MV-4-11 (cell line): ENCODE measurements at regions not wholly inside any gene's neighbourhood (a gene's known extent, or its start where the extent isn't known, plus 50 kb on each side); places are given as distances from the start of the nearest gene placed in this dataset.

Source experiments
- DNase-seq: peaks from one replicate; lab custom pipeline; 2025; lab: John Stamatoyannopoulos, UW

DNA sequence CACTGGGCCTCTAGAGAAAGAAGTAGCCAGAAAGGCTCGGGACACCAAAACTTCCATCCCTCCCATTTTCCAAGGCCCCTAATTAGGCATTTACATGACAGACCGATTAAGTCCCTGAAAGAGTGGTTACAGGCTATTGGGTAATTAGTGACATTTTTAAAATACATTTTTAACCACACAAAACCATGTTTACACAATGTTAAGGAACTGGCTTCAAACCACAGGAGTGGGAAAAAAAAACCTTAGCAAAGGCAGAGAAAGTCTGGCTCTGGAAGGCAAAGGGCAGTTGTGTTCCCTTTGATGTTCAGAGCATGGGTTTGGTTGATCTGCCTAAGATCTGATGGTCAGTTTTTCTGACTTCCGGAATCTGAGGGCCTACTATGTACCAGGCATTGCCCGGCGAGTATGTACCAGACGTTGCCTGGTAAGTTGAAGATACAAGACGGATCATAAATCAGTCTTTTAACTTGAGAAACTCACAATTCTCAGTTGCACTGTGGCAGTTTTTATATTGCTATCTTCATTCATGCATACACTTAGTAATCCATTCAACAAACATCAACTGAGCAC is 576.5 kb downstream of the MED13L start:
- peak; percentile 62 for DNase-seq

GRCh38 chr12:115700081-115700480 is 577.4 kb downstream of the MED13L start:
- DNase-seq = no peak

GRCh38 chr12:115698257-115698656 is 579.2 kb downstream of the MED13L start:
- DNase-seq = no peak

DNA sequence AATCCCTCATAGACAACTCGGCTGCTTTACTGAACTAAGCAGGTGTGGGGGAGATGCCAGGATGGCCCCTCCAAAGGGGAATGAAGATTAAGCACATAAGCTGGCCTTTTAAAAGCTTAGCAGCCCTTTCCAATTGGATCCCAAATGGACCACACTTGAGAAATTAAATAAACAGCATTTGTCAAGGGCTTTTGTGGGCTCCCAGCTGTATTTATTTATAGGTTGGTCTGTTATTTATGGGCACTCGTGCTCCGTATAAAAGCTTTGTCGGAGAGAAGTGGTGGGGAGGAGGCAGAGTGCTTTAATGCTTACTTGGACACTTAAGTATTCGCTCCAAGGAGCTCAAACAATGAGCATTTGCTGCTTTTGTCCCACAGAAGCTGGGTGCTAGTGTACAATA is 580.2 kb downstream of the MED13L start:
- DNase-seq = no peak

GRCh38 chr12:115694564-115694963 is 582.9 kb downstream of the MED13L start:
- no peak for DNase-seq

DNA sequence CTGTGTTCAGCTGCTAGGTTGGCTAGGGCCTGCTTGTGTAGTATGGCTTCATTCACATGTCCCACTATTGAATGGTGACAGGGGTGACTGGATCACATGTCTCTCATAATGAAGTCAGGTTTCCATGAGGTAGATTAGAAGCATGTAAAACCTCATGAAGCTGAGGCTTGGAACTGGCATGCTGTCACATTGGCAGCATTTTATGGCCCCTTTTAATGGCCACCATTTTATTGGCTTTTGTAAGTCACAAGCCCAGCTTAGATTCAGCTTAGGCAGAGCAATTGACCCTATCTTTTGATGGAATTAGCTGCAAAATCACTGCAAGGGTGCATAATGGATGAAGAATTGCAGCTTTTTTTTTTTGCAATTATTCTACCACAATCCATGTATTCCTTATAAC is 583.5 kb downstream of the MED13L start:
- DNase-seq = no peak

- no peak for DNase-seq
Observed at GRCh38 chr12:115691123-115691522, 586.4 kb downstream of the MED13L start.

GRCh38 chr12:115687094-115687493 is 590.4 kb downstream of the MED13L start:
- DNase-seq = no peak

- no peak for DNase-seq
Observed at GRCh38 chr12:115683240-115683780, 594.2 kb downstream of the MED13L start.

- no peak for DNase-seq
Observed at GRCh38 chr12:115680967-115681366, 596.5 kb downstream of the MED13L start.

DNA sequence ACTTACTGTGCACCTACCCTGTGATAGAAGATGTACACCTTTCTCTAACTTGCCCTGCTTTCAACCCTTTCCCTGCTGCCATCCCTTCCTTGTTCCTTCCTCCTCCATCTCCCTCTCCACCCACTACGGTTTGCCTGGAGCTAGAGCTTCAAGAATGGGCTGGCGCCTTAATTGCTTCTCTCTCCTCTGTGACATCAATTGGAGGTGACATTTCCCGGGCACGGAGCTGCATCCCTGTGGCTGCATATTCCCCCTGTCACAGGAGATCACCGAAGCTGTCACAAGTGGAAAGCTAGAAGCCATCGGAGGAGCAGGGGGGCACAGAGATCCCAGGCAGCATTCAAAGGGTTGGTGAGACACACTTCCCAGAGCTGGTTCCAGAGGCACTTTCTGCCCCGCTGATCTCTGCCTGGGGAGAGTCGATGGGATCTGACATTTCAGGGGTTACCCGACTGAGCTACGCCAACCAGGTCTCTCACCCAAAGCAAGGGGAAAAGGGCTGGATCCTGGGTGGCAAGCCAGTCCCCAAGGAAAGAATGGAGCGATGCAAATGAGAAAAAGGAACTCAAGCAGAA is 604.9 kb downstream of the MED13L start:
- DNase-seq = no peak

DNA sequence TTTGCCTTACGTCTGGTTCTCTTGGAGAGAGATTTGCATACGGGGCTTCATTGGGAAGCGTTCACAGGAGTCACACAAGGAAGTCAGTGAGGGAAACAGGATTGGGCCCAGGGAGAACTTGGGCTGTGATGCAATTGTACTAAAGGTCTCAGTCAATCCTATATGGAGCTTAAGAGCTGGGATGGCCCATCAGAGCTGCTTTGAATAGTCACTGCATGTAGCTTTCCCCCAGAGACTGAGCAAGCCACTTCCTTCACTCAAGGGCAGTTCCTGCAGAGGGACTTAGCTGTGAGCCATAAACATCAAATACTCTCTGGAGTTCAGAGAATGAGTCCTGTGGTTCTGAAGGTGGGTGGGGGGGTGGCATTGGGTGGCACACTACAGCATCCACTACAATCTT is 605.4 kb downstream of the MED13L start:
- DNase-seq = no peak

DNA sequence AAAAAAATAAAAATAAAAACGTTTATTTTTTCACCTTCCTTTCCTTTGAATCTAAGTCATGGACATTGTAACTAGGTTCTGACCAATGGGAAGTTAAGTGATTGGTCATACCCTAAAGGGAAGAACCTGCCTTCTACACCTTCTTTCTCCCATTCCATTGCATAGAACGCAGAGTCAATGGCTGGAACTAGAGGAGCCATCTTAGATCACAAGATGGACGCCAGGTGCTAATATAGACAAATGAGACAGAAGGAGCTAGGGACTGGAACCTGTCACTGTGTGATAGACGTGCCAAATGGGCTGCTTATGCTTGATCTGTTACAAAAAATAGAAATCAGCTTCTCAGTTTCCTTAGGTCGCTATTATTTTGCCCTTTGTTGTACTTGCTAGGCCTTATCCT is 606.6 kb downstream of the MED13L start:
- no peak for DNase-seq

GRCh38 chr12:115667116-115667515 is 610.4 kb downstream of the MED13L start:
- DNase-seq = no peak

DNA sequence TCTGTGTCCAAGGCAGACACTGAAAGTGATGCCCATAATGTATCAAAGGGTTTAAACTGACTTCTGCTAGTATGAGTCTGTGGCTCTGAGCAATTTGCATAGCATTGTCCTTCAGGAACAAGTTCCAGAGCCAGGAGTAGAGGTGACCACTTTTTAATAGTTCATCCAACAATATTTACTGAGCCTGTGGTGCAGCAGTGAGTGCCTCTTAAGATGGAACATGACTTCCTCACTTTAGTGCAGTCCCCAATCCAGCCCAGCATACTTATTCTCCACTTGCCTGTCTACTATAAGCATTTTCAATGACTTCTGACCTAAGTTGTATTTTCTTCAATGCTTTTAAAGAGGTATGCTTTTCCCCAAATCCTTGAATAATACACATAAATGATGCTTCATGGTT is 611.3 kb downstream of the MED13L start:
- DNase-seq = no peak

DNA sequence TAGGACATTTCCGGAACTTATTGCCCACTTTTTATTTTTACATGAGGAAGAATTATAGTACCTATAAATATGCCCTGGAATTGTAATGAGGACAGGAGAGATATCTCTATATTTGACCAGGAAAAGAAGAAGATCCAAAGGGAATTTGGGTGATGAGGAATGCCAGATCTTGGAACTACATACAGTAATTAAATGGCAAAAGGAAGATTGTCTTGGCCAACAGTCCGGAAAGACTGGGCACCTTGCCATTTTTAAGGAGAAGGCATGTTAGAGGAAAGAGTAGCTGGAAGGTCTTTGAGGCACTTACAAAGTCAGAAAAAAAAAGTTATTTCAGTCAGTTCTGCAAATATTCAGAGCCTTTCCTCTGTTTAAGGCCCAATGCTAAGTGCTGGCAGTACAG is 616.4 kb downstream of the MED13L start:
- DNase-seq = no peak

DNA sequence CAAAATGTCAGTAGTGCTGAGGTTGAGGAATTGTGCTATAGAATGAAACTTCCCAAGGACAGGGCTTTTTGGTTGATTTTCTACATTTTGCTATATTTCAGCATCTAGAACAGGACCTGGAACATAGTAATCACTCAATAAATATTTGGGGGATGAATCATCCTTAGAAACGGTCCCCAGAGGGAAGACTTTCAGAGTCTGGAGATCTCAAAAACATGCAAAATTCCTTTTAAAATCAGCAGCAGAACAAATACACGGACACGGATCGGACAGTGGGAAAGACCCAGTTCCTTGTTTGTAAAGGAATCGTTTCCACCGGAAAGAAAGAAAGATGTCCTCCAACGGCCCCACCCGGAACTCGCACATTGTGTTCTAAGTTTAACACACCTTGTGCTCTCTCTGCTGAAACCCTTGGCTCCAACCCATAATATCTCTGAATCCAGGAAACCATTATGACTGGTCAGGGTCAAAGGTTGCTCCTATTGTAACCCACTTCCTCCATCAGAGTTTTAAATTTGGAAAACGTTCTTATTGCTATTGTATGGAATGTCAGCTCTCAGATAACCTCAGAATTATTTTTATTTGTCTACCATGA is 617.2 kb downstream of the MED13L start:
- DNase-seq = no peak

GRCh38 chr12:115659422-115659821 is 618.1 kb downstream of the MED13L start:
- no peak for DNase-seq

DNA sequence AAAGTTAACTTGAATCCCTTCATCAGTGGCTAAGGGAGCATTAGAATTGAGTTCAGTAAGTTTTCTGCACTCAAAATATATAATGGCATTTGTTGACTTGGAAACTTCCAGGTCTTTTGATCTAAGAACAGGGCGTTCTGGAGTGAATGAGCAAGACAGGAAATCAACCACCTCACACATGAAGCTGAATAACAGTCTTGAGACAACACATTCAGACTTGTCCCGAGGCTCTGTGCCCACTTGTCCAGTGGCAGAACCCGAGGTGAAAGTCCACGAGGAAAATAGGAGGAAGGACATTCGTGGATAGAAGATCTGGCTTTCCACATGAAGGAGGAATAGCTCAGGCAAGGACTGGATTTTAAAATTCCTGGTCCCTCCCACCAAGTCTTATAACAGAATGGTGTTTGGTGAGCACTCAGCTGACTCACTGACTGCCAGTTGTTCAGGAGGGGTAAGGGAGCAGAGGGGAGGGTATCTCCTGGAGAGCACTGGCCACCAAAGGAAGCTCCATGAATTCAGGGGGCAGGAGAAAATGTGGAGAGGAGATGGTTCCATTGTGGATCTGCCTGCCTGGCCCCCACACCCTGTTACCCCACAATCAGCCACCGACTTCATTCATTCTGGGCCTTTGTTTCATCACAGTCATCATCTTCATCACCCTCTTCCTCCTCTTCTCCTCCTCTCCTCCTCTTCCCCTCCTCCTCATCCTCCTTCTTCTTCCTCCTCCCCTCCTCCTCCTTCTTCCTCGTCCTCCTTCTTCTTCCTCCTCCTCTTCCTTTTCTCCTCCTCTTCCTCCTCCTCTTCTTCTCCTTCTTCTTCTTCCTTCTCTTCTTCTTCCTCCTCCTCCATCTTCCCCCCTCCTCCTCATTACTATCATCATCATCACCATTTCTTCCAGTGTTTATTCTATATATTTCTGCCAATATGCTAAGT is 620.1 kb downstream of the MED13L start:
- DNase-seq = no peak

GRCh38 chr12:115650026-115650425 is 627.5 kb downstream of the MED13L start:
- DNase-seq = no peak

GRCh38 chr12:115648463-115648862 is 629.0 kb downstream of the MED13L start:
- no peak for DNase-seq

GRCh38 chr12:115646210-115646609 is 631.3 kb downstream of the MED13L start:
- DNase-seq = no peak

- DNase-seq = no peak
Observed at GRCh38 chr12:115640929-115641328, 636.6 kb downstream of the MED13L start.
